Brain pericyte (primary cell): ENCODE measurements at regions not wholly inside any gene's neighbourhood (a gene's known extent, or its start where the extent isn't known, plus 50 kb on each side); places are given as distances from the start of the nearest gene placed in this dataset.

ENCODE experiments used
- DNase-seq: peaks from one replicate; pipeline ENCODE4 v3.0.0-alpha.2; 2012; ENCODE audit warnings: low read depth, low spot score

GRCh38 chr2:117067900-117068299 is 746.6 kb upstream of the DDX18 start:
- DNase-seq, result no peak

- DNase-seq, result no peak
Observed at GRCh38 chr2:117068371-117068770, 746.1 kb upstream of the DDX18 start.

- no peak for DNase-seq
Observed at GRCh38 chr2:117071556-117072102, 742.9 kb upstream of the DDX18 start.

GRCh38 chr2:117074756-117075155 is 739.7 kb upstream of the DDX18 start:
- DNase-seq, result no peak

- no peak for DNase-seq
Observed at GRCh38 chr2:117085256-117085655, 729.2 kb upstream of the DDX18 start.

GRCh38 chr2:117085737-117086136 is 728.8 kb upstream of the DDX18 start:
- no peak for DNase-seq

- no peak for DNase-seq
Observed at GRCh38 chr2:117086174-117086942, 728.1 kb upstream of the DDX18 start.

GRCh38 chr2:117086943-117087250 is 727.6 kb upstream of the DDX18 start:
- DNase-seq, result no peak

- no peak for DNase-seq
Observed at GRCh38 chr2:117087535-117088291, 726.8 kb upstream of the DDX18 start.

- no peak for DNase-seq
Observed at GRCh38 chr2:117091041-117091837, 723.3 kb upstream of the DDX18 start.

- no peak for DNase-seq
Observed at GRCh38 chr2:117101613-117102012, 712.9 kb upstream of the DDX18 start.

- DNase-seq, result no peak
Observed at GRCh38 chr2:117108741-117109267, 705.7 kb upstream of the DDX18 start.

GRCh38 chr2:117118994-117119393 is 695.5 kb upstream of the DDX18 start:
- no peak for DNase-seq

- DNase-seq, result no peak
Observed at GRCh38 chr2:117123362-117123761, 691.1 kb upstream of the DDX18 start.

GRCh38 chr2:117126656-117127055 is 687.8 kb upstream of the DDX18 start:
- DNase-seq, result no peak

GRCh38 chr2:117127680-117128079 is 686.8 kb upstream of the DDX18 start:
- DNase-seq, result no peak

GRCh38 chr2:117128461-117128860 is 686.0 kb upstream of the DDX18 start:
- DNase-seq, result no peak

- DNase-seq, result no peak
Observed at GRCh38 chr2:117137371-117137770, 677.1 kb upstream of the DDX18 start.

- no peak for DNase-seq
Observed at GRCh38 chr2:117169036-117169765, 645.3 kb upstream of the DDX18 start.

GRCh38 chr2:117170897-117171296 is 643.6 kb upstream of the DDX18 start:
- DNase-seq, result no peak

GRCh38 chr2:117179405-117179804 is 635.1 kb upstream of the DDX18 start:
- no peak for DNase-seq
